Nephron progenitor cell (in vitro differentiated cells): ENCODE measurements at regions not wholly inside any gene's neighbourhood (a gene's known extent, or its start where the extent isn't known, plus 50 kb on each side); places are given as distances from the start of the nearest gene placed in this dataset.

Source experiments
- DNase-seq: peaks from one replicate; pipeline ENCODE4 v3.0.0; 2021
- H3K27ac Mint-ChIP-seq: 2 replicates; pipeline ENCODE4 v1.8.0; 2021; ENCODE audit warnings: mild to moderate bottlenecking, moderate library complexity, mixed read lengths
- H3K27me3 Mint-ChIP-seq: 2 replicates; pipeline ENCODE4 v1.8.0; 2021; ENCODE audit warnings: mild to moderate bottlenecking, low read depth, mixed read lengths; ENCODE audit not compliant: poor library complexity
- H3K36me3 Mint-ChIP-seq: 2 replicates; pipeline ENCODE4 v1.8.0; 2021; ENCODE audit warnings: low read depth, mixed read lengths
- H3K4me1 Mint-ChIP-seq: 2 replicates; pipeline ENCODE4 v1.8.0; 2021; ENCODE audit warnings: mixed read lengths
- H3K4me3 Mint-ChIP-seq: 2 replicates; pipeline ENCODE4 v1.8.0; 2021; ENCODE audit warnings: mild to moderate bottlenecking, moderate library complexity, mixed read lengths
- H3K9me3 Mint-ChIP-seq: 2 replicates; pipeline ENCODE4 v1.8.0; 2021; ENCODE audit warnings: mild to moderate bottlenecking, moderate library complexity, mixed read lengths
- CTCF ChIP-seq: fragments of 200-600 bp; sonication (generic); IDR thresholded peaks from 2 replicates; pipeline ENCODE4 v1.5.0; 2021; ENCODE audit warnings: antibody characterized with exemption

- peaks cover 2% of the 10 kb centered on the region for H3K27me3 Mint-ChIP-seq
- TF ChIP-seq CTCF, result no peak
- H3K9me3 Mint-ChIP-seq, result no peaks in the 10 kb centered on the region
- no peak overlapping the region for H3K4me3 Mint-ChIP-seq
- no peaks in the 10 kb centered on the region for H3K4me1 Mint-ChIP-seq
- H3K36me3 Mint-ChIP-seq, result no peaks in the 10 kb centered on the region
- DNase-seq, result no peak
- no peak overlapping the region for H3K27ac Mint-ChIP-seq
These were observed 681.5 kb upstream of the EPHA5 start for GRCh38 chr4:66351761-66352160.

DNA sequence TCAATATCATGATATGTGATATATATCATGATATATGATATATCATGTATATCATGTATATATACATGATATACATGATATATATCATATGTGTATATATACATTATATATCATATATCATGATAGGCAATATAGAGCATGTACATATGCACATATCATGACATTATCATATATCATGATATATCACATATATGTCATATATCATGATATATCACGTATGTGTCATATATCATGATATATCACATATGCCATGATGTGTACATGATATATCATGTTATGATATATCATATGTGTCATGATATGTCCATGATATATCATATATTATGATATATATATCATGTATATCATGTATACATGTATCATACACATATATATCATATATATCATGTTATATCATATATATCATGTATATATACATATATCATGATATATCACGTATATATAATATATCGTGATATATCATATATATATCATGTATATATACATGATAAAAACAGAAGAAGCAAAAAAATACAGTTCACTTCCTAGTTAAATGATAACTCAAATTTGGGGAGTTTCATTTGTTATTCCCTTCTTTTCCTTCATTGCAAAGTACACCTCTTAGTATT, 670.1 kb upstream of the EPHA5 start:
- no peak for DNase-seq
- no peak for TF ChIP-seq CTCF
- H3K4me1 Mint-ChIP-seq, result no peaks in the 10 kb centered on the region
- H3K27me3 Mint-ChIP-seq, result no peaks in the 10 kb centered on the region
- no peaks in the 10 kb centered on the region for H3K36me3 Mint-ChIP-seq
- H3K9me3 Mint-ChIP-seq, result no peaks in the 10 kb centered on the region
- H3K4me3 Mint-ChIP-seq, result no peak overlapping the region
- no peak overlapping the region for H3K27ac Mint-ChIP-seq

GRCh38 chr4:66339007-66339406, 668.7 kb upstream of the EPHA5 start:
- no peak for TF ChIP-seq CTCF
- DNase-seq, result no peak
- no peak overlapping the region for H3K27ac Mint-ChIP-seq
- no peaks in the 10 kb centered on the region for H3K36me3 Mint-ChIP-seq
- no peaks in the 10 kb centered on the region for H3K9me3 Mint-ChIP-seq
- H3K4me3 Mint-ChIP-seq, result no peak overlapping the region
- H3K27me3 Mint-ChIP-seq, result no peaks in the 10 kb centered on the region
- no peaks in the 10 kb centered on the region for H3K4me1 Mint-ChIP-seq

GRCh38 chr4:66331761-66332160, 661.5 kb upstream of the EPHA5 start:
- no peaks in the 10 kb centered on the region for H3K36me3 Mint-ChIP-seq
- no peak for DNase-seq
- H3K27me3 Mint-ChIP-seq, result no peaks in the 10 kb centered on the region
- H3K9me3 Mint-ChIP-seq, result no peaks in the 10 kb centered on the region
- H3K4me3 Mint-ChIP-seq, result no peak overlapping the region
- H3K4me1 Mint-ChIP-seq, result no peaks in the 10 kb centered on the region
- TF ChIP-seq CTCF, result no peak
- no peak overlapping the region for H3K27ac Mint-ChIP-seq

DNA sequence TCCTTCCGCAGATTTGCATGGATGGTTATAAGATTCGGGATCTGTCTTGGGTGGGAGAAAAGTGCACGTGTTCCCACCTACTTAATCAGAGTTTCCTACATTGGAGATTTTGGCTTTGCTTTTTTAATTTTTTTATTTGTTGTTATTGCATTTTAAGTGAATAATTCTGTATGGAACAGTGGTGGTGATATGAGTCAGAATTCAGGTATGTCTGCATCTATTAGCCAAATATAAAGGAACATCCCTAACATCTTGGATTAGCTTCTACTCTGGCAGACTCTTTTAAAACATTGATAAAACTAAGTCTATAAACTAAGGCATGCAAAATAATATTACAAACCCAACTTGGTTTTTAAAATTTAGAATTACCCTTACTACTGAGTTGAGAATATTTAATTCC, 659.8 kb upstream of the EPHA5 start:
- Mint-ChIP-seq H3K9me3 (no peaks in the 10 kb centered on the region), H3K4me3 (no peak overlapping the region), H3K4me1 (no peaks in the 10 kb centered on the region), H3K36me3 (no peaks in the 10 kb centered on the region), H3K27ac (no peak overlapping the region), H3K27me3 (no peaks in the 10 kb centered on the region)
- TF ChIP-seq CTCF, result no peak
- no peak for DNase-seq

GRCh38 chr4:66328803-66329574, 658.7 kb upstream of the EPHA5 start:
- Mint-ChIP-seq H3K4me1 (no peaks in the 10 kb centered on the region), H3K27me3 (no peaks in the 10 kb centered on the region)

More at GRCh38 chr4:66328803-66329574, 658.7 kb upstream of the EPHA5 start:
- no peak overlapping the region for H3K4me3 Mint-ChIP-seq
- DNase-seq, result no peak
- no peaks in the 10 kb centered on the region for H3K36me3 Mint-ChIP-seq
- no peak for TF ChIP-seq CTCF
- no peak overlapping the region for H3K27ac Mint-ChIP-seq
- H3K9me3 Mint-ChIP-seq, result no peaks in the 10 kb centered on the region
